H1 (cell line): ENCODE measurements at regions not wholly inside any gene's neighbourhood (a gene's known extent, or its start where the extent isn't known, plus 50 kb on each side); places are given as distances from the start of the nearest gene placed in this dataset.

Experiments used
- CBX8 ChIP-seq: fragments of 300-800, 300-1000 bp; sonication (generic); IDR thresholded peaks from 2 replicates; pipeline ENCODE4 v1.7.1; 2016; ENCODE audit warnings: low read depth, low read length, borderline replicate concordance
- EZH2 ChIP-seq: fragments of 200-600 bp; sonication (generic); IDR thresholded peaks from 2 replicates; pipeline ENCODE4 v1.7.1; 2012; ENCODE audit warnings: low read depth, mild to moderate bottlenecking, moderate library complexity, low read length, inconsistent platforms; ENCODE audit not compliant: severe bottlenecking
- JUND ChIP-seq: IDR thresholded peaks from 2 replicates; pipeline ENCODE4 v1.6.1; 2011; ENCODE audit warnings: mild to moderate bottlenecking, improper control_type of control experiment, low read length
- POLR2A ChIP-seq, 2 experiments: IDR thresholded peaks; 1 replicate in 1 of 2; 2 replicates in 1 of 2; pipeline ENCODE4 v1.6.1; 2011; ENCODE audit warnings: low read depth in 2 of 2, low read length in 2 of 2, mild to moderate bottlenecking in 2 of 2; ENCODE audit errors: control extremely low read depth in 1 of 2
- RAD21 ChIP-seq, 2 experiments: IDR thresholded peaks in 1 of 2; conservative IDR thresholded peaks in 1 of 2; 2 replicates each; pipeline ENCODE4 v1.6.1; 2011; ENCODE audit warnings: low read depth in 2 of 2, low read length in 2 of 2, improper control_type of control experiment in 1 of 2, inconsistent platforms in 1 of 2, mild to moderate bottlenecking in 1 of 2, moderate library complexity in 1 of 2
- RFX5 ChIP-seq: IDR thresholded peaks from 2 replicates; pipeline ENCODE4 v1.6.1; 2011; ENCODE audit warnings: low read depth, low read length, improper control_type of control experiment, borderline replicate concordance
- TF ChIP-seq, protein P1 (sequence below), 3 experiments: IDR thresholded peaks; 1 replicate in 2 of 3; 2 replicates in 1 of 3; pipeline versions ENCODE4 v1.5.1 to v1.6.1; 2011; ENCODE audit warnings: low read length in 3 of 3, mild to moderate bottlenecking in 3 of 3, inconsistent platforms in 2 of 3, low read depth in 1 of 3, moderate library complexity in 1 of 3; ENCODE audit not compliant: insufficient read depth in 1 of 3; ENCODE audit errors: control extremely low read depth in 1 of 3
- TF ChIP-seq, protein P2 (sequence below): IDR thresholded peaks from 2 replicates; pipeline ENCODE4 v1.6.1; 2011; ENCODE audit warnings: low read depth, mild to moderate bottlenecking, low read length; ENCODE audit not compliant: insufficient read depth

DNA sequence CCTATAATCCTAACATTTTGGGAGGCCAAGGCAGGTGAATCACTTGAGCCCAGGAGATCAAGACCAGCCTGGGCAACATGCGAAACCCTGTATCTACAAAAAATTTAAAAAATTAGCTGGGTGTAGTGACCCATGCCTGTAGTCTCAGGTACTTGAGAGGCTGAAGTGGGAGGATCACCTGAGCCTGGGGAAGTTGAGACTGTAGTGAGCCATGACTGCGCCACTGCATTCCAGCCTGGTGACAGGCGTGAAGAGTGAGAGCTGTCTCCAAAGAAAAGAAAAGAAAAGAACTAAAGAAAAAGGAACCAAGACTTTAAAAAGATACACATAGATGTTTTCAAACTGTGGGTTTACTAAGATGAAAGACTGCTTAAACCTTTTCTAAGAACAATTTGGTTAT is 129.0 kb downstream of the SPCS3 start:
- TF ChIP-seq JUND (no peak), POLR2A (IDR thresholded peaks at IDR 0.05; ENCODE audit: control extremely low read depth in 1 of 2, low read depth in 2 of 2, low read length in 2 of 2) (no peak), RFX5 (no peak), RAD21 (IDR thresholded peaks at IDR 0.05 in 1 of 2, conservative IDR thresholded peaks at IDR 0.05 in 1 of 2; ENCODE audit: low read depth in 2 of 2, low read length in 2 of 2) (no peak), CBX8 (no peak), EZH2 (no peak)
- TF ChIP-seq, protein P1, sequence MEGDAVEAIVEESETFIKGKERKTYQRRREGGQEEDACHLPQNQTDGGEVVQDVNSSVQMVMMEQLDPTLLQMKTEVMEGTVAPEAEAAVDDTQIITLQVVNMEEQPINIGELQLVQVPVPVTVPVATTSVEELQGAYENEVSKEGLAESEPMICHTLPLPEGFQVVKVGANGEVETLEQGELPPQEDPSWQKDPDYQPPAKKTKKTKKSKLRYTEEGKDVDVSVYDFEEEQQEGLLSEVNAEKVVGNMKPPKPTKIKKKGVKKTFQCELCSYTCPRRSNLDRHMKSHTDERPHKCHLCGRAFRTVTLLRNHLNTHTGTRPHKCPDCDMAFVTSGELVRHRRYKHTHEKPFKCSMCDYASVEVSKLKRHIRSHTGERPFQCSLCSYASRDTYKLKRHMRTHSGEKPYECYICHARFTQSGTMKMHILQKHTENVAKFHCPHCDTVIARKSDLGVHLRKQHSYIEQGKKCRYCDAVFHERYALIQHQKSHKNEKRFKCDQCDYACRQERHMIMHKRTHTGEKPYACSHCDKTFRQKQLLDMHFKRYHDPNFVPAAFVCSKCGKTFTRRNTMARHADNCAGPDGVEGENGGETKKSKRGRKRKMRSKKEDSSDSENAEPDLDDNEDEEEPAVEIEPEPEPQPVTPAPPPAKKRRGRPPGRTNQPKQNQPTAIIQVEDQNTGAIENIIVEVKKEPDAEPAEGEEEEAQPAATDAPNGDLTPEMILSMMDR (IDR thresholded peaks at IDR 0.05; ENCODE audit: control extremely low read depth in 1 of 3, insufficient read depth in 1 of 3, low read depth in 1 of 3, low read length in 3 of 3): no peak
- TF ChIP-seq, protein P2, sequence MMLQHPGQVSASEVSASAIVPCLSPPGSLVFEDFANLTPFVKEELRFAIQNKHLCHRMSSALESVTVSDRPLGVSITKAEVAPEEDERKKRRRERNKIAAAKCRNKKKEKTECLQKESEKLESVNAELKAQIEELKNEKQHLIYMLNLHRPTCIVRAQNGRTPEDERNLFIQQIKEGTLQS: no peak
